ENCODE measurements at regions not wholly inside any gene's neighbourhood (a gene's known extent, or its start where the extent isn't known, plus 50 kb on each side); places are given as distances from the start of the nearest gene placed in this dataset.
A peak's percentile ranks its signal among the peaks of the same experiment; 100 is the strongest.

- no peak for DNase-seq (ENCODE audit: low read depth)
- no peak overlapping the region for H3K4me3 ChIP-seq (ENCODE audit: control insufficient read depth, low read depth, low read length)
- no peak for TF ChIP-seq CTCF (conservative IDR thresholded peaks at IDR 0.05; ENCODE audit: control insufficient read depth, insufficient read depth, low read depth, low read length)
Measured at GRCh38 chr11:109784536-109784935, 308.7 kb upstream of the ZC3H12C start.

GRCh38 chr11:109785198-109785597, 308.0 kb upstream of the ZC3H12C start:
- no peak for DNase-seq (ENCODE audit: low read depth)
- H3K4me3 ChIP-seq (ENCODE audit: control insufficient read depth, low read depth, low read length) = no peak overlapping the region
- no peak for TF ChIP-seq CTCF (conservative IDR thresholded peaks at IDR 0.05; ENCODE audit: control insufficient read depth, insufficient read depth, low read depth, low read length)

- no peak overlapping the region for H3K4me3 ChIP-seq (ENCODE audit: control insufficient read depth, low read depth, low read length)
- TF ChIP-seq CTCF (conservative IDR thresholded peaks at IDR 0.05; ENCODE audit: control insufficient read depth, insufficient read depth, low read depth, low read length) = no peak
- peak; percentile 61 for DNase-seq (ENCODE audit: low read depth)
Measured at GRCh38 chr11:109785714-109786113, 307.5 kb upstream of the ZC3H12C start.

- H3K4me3 ChIP-seq (ENCODE audit: control insufficient read depth, low read depth, low read length) = no peak overlapping the region
- no peak for TF ChIP-seq CTCF (conservative IDR thresholded peaks at IDR 0.05; ENCODE audit: control insufficient read depth, insufficient read depth, low read depth, low read length)
- no peak for DNase-seq (ENCODE audit: low read depth)
Measured at GRCh38 chr11:109788948-109789490, 304.2 kb upstream of the ZC3H12C start.

GRCh38 chr11:109789901-109790300, 303.3 kb upstream of the ZC3H12C start:
- no peak for DNase-seq (ENCODE audit: low read depth)
- no peak for TF ChIP-seq CTCF (conservative IDR thresholded peaks at IDR 0.05; ENCODE audit: control insufficient read depth, insufficient read depth, low read depth, low read length)
- H3K4me3 ChIP-seq (ENCODE audit: control insufficient read depth, low read depth, low read length) = no peak overlapping the region

- no peak for TF ChIP-seq CTCF (conservative IDR thresholded peaks at IDR 0.05; ENCODE audit: control insufficient read depth, insufficient read depth, low read depth, low read length)
- no peak overlapping the region for H3K4me3 ChIP-seq (ENCODE audit: control insufficient read depth, low read depth, low read length)
- DNase-seq (ENCODE audit: low read depth) = no peak
Measured at GRCh38 chr11:109791337-109791736, 301.9 kb upstream of the ZC3H12C start.

GRCh38 chr11:109794501-109794900, 298.7 kb upstream of the ZC3H12C start:
- no peak overlapping the region for H3K4me3 ChIP-seq (ENCODE audit: control insufficient read depth, low read depth, low read length)
- DNase-seq (ENCODE audit: low read depth) = peak; percentile 15
- no peak for TF ChIP-seq CTCF (conservative IDR thresholded peaks at IDR 0.05; ENCODE audit: control insufficient read depth, insufficient read depth, low read depth, low read length)

Measured in fibroblast of mammary gland (primary cell).